Gastrocnemius medialis (tissue), 4 donors: ENCODE measurements at regions not wholly inside any gene's neighbourhood (a gene's known extent, or its start where the extent isn't known, plus 50 kb on each side); places are given as distances from the start of the nearest gene placed in this dataset.

Source experiments
- ATAC-seq, 2 donors: fragments of 150-250 bp; one replicate each; pipeline ENCODE4 v1.9.1; 2016
- DNase-seq, 2 donors: peaks; one replicate each; pipeline ENCODE4 v3.0.0-alpha.2; 2019
- H3K27ac ChIP-seq, 4 donors: fragments of 200-600 bp; sonication (generic); 1 replicate in 1 of 4; 2 replicates in 3 of 4; pipeline ENCODE4 v1.5.1; 2016 to 2018; ENCODE audit warnings: mild to moderate bottlenecking in 2 of 4, moderate library complexity in 1 of 4
- H3K27me3 ChIP-seq, 3 donors: fragments of 200-600 bp; sonication (generic) in 2 of 3; 1 replicate in 1 of 3; 2 replicates in 2 of 3; pipeline versions ENCODE4 v1.5.1 to v1.6.0; 2016 to 2019; ENCODE audit warnings: mild to moderate bottlenecking in 1 of 3, moderate library complexity in 1 of 3
- H3K36me3 ChIP-seq, 2 donors: fragments of 200-600 bp; sonication (generic) in 1 of 2; one replicate each; pipeline ENCODE4 v1.5.1; 2017 to 2018
- H3K4me1 ChIP-seq, 2 donors: fragments of 200-600 bp; sonication (generic) in 1 of 2; one replicate each; pipeline ENCODE4 v1.5.1; 2016 to 2017; ENCODE audit warnings: mild to moderate bottlenecking in 2 of 2
- H3K4me3 ChIP-seq, 4 donors: fragments of 200-600 bp; sonication (generic) in 3 of 4; 1 replicate in 1 of 4; 2 replicates in 3 of 4; pipeline ENCODE4 v1.5.1; 2016 to 2019; ENCODE audit warnings: mild to moderate bottlenecking in 2 of 4
- H3K9me3 ChIP-seq, 3 donors: fragments of 200-600 bp; sonication (generic) in 2 of 3; 1 replicate in 1 of 3; 2 replicates in 2 of 3; pipeline ENCODE4 v1.5.1; 2016 to 2019
- POLR2A ChIP-seq, 2 donors: fragments of 450-650 bp; IDR thresholded peaks; one replicate each; pipeline ENCODE4 v1.6.1; 2017; ENCODE audit warnings: antibody characterized with exemption in 2 of 2, mild to moderate bottlenecking in 2 of 2, moderate library complexity in 2 of 2
- in situ Hi-C, 4 donors: fragments of 200-750 bp; cut with MboI; loops; one replicate each; pipeline versions ENCODE4 v1.15.0 to v1.8.0; 2017; ENCODE audit warnings: low sequenced_read_pairs in 4 of 4
- intact Hi-C: fragments of 100-400 bp; cut with DNase I; formaldehyde crosslinking; loops from one replicate; pipeline ENCODE4 v1.15.1; 2023; ENCODE audit warnings: low total_unique reads
- TF ChIP-seq, protein P1 (sequence below), 5 experiments: fragments of 450-650 bp in 3 of 5; fragments of 200-600 bp in 2 of 5; sonication (generic) in 2 of 5; IDR thresholded peaks in 4 of 5; conservative IDR thresholded peaks in 1 of 5; 1 replicate in 4 of 5; 2 replicates in 1 of 5; pipeline ENCODE4 v1.5.1; 2016 to 2019; ENCODE audit warnings: antibody characterized with exemption in 5 of 5, mild to moderate bottlenecking in 3 of 5, moderate library complexity in 3 of 5

DNA sequence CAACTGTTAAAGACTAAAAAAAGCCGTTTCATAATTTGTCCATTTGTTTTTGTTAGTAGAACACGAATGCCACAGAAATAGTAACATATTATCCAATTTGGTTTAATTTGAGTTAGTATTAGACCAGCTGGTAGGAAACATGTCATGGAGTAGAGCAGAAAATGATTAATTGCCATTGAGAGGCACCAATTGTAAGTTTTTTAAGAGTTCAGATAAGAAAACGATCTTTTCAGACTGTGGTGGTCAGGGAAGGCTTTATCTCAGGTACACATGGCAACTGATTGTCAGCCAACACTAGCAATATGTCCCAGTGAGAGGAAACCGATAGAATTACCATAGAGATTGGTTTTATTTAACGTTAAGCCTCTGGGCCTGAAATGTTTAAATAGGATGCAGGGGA, 438.2 kb upstream of the MAP2 start:
- Histone ChIP-seq H3K4me3 (no peak overlapping the region), H3K36me3 (no peaks in the 10 kb centered on the region), H3K4me1 (no peaks in the 10 kb centered on the region), H3K27ac (no peak overlapping the region), H3K27me3 (no peaks in the 10 kb centered on the region), H3K9me3 (no peaks in the 10 kb centered on the region)
- TF ChIP-seq POLR2A (IDR thresholded peaks at IDR 0.05): no peak
- TF ChIP-seq, protein P1, sequence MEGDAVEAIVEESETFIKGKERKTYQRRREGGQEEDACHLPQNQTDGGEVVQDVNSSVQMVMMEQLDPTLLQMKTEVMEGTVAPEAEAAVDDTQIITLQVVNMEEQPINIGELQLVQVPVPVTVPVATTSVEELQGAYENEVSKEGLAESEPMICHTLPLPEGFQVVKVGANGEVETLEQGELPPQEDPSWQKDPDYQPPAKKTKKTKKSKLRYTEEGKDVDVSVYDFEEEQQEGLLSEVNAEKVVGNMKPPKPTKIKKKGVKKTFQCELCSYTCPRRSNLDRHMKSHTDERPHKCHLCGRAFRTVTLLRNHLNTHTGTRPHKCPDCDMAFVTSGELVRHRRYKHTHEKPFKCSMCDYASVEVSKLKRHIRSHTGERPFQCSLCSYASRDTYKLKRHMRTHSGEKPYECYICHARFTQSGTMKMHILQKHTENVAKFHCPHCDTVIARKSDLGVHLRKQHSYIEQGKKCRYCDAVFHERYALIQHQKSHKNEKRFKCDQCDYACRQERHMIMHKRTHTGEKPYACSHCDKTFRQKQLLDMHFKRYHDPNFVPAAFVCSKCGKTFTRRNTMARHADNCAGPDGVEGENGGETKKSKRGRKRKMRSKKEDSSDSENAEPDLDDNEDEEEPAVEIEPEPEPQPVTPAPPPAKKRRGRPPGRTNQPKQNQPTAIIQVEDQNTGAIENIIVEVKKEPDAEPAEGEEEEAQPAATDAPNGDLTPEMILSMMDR (IDR thresholded peaks at IDR 0.05 in 4 of 5, conservative IDR thresholded peaks at IDR 0.05 in 1 of 5): no peak
- in situ Hi-C loops (no loop called here), intact Hi-C loops (no loop called here)
- ATAC-seq (no peak), DNase-seq (no peak)

DNA sequence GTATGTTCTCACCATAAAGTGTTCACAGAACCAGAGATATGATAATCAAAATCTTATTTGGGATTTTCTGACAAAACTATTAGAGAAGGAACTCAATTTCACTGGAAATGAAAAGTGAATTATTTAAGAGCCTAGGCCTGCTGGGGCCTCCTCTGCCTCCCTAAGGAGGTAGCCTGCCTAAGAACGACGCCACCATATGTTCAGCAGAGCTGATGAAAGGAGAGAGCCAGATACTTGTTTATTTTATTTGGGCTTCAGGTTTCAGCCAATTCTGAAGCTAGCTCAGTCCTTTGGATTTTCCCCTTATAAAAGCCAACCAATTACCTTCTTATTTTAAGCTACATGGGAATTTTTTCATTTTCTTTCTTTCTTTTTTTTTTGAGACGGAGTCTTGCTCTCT, 433.1 kb upstream of the MAP2 start:
- ATAC-seq (no peak), DNase-seq (no peak)
- Histone ChIP-seq H3K4me1 (no peaks in the 10 kb centered on the region), H3K4me3 (no peak overlapping the region), H3K27ac (no peak overlapping the region), H3K36me3 (no peaks in the 10 kb centered on the region), H3K9me3 (no peaks in the 10 kb centered on the region), H3K27me3 (no peaks in the 10 kb centered on the region)
- in situ Hi-C loops (no loop called here), intact Hi-C loops (no loop called here)
- TF ChIP-seq, protein P1 (IDR thresholded peaks at IDR 0.05 in 4 of 5, conservative IDR thresholded peaks at IDR 0.05 in 1 of 5): no peak
- no peak for TF ChIP-seq POLR2A (IDR thresholded peaks at IDR 0.05)

DNA sequence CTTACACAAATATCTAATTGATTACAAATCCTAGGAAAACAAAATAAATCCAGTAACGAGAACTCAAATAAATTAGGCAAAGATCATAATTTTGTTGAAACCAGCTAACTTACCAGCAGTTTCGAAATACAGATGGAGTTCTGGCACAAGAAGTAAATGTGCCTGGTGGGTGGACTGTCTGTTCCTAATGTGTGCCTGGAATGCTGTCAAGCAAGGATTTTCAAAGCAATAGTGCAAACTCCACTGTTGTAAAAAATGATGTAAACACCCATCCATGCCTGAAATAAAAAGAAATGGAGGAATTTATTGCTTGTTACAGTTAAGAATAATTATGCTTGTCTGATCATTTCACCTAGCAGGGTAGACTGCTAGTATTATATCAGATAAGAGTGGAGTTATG, 423.9 kb upstream of the MAP2 start:
- intact Hi-C loops: no loop called here

DNA sequence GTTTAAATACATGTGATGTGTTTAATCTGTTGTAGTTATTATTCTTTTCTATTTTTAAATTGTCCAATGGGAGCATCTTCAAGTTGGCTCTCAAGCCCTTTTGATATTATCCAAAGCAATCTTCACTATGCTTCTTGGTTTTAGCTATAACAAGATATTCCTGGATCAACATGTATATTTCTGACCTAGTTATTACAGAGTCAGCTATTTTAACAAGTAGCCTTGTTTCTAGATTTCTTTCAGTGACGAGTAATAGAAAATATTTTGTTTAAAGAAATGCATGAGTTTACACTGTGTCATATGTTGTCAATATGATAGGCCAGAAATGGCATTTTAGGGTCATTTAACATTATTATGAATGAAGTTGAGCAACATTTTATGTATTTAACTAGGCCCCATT, 421.8 kb upstream of the MAP2 start:
- no peaks in the 10 kb centered on the region for H3K27me3 ChIP-seq
- H3K27ac ChIP-seq: no peak overlapping the region
- ATAC-seq (no peak), DNase-seq (no peak)
- no peaks in the 10 kb centered on the region for H3K9me3 ChIP-seq
- no peak overlapping the region for H3K4me3 ChIP-seq
- TF ChIP-seq, protein P1 (IDR thresholded peaks at IDR 0.05 in 4 of 5, conservative IDR thresholded peaks at IDR 0.05 in 1 of 5): no peak
- no peak for TF ChIP-seq POLR2A (IDR thresholded peaks at IDR 0.05)
- no peaks in the 10 kb centered on the region for H3K4me1 ChIP-seq
- in situ Hi-C loops (no loop called here), intact Hi-C loops (no loop called here)
- no peaks in the 10 kb centered on the region for H3K36me3 ChIP-seq

More for the DNA sequence above, 423.9 kb upstream of the MAP2 start:
- ATAC-seq: no peak
- Histone ChIP-seq H3K36me3 (no peaks in the 10 kb centered on the region), H3K9me3 (no peaks in the 10 kb centered on the region), H3K27ac (no peak overlapping the region), H3K27me3 (no peaks in the 10 kb centered on the region), H3K4me1 (no peaks in the 10 kb centered on the region), H3K4me3 (no peak overlapping the region)
- no peak for DNase-seq
- TF ChIP-seq, protein P1 (IDR thresholded peaks at IDR 0.05 in 4 of 5, conservative IDR thresholded peaks at IDR 0.05 in 1 of 5): no peak
- TF ChIP-seq POLR2A (IDR thresholded peaks at IDR 0.05): no peak
- in situ Hi-C loops: no loop called here

GRCh38 chr2:209005371-209005770, 418.5 kb upstream of the MAP2 start:
- H3K4me1 ChIP-seq: no peaks in the 10 kb centered on the region
- no peaks in the 10 kb centered on the region for H3K27me3 ChIP-seq
- H3K9me3 ChIP-seq: no peaks in the 10 kb centered on the region
- TF ChIP-seq POLR2A (IDR thresholded peaks at IDR 0.05): no peak
- TF ChIP-seq, protein P1 (IDR thresholded peaks at IDR 0.05 in 4 of 5, conservative IDR thresholded peaks at IDR 0.05 in 1 of 5): no peak
- H3K4me3 ChIP-seq: no peak overlapping the region
- in situ Hi-C loops: no loop called here
- H3K27ac ChIP-seq: no peak overlapping the region
- no peak for ATAC-seq
- no peaks in the 10 kb centered on the region for H3K36me3 ChIP-seq
- intact Hi-C loops: no loop called here
- DNase-seq: no peak
